Hematopoietic multipotent progenitor cell treated with erythropoietin and hydrocortisone succinate and interleukin-3 and kit ligand, for 4 days (in vitro differentiated cells): ENCODE measurements at regions not wholly inside any gene's neighbourhood (a gene's known extent, or its start where the extent isn't known, plus 50 kb on each side); places are given as distances from the start of the nearest gene placed in this dataset.
"Not testable (repeated sequence)": the region's sequence is repeated elsewhere in the genome, so short reads cannot be mapped to it uniquely, and the experiment has no call there.

Experiments
- DNase-seq: peaks from one replicate; pipeline ENCODE4 v3.0.0-alpha.2; 2015

DNA sequence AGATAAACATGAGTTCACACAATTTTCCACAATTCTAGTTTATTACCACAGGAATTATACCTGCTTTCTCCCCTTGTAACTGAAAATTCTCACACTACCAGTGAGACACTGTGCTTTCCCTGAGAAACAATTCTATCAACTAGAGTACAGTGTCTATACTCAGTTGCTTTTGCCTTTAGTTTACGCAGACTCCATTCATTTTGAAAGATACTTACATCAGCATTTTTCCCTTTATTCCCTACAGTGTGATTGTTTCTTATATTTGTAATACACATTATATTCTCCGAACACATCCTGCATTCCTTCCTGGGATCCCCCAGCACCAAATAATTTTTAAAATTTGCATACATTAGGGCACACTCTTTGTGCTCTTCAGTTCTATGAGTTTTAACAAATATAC lies 1455.5 kb downstream of the SUCLG1 start:
- no peak for DNase-seq

- no peak for DNase-seq
Measured at GRCh38 chr2:83002706-83003105, 1456.4 kb downstream of the SUCLG1 start.

GRCh38 chr2:82998781-82999180 lies 1460.3 kb downstream of the SUCLG1 start:
- peak; percentile 59 for DNase-seq

DNA sequence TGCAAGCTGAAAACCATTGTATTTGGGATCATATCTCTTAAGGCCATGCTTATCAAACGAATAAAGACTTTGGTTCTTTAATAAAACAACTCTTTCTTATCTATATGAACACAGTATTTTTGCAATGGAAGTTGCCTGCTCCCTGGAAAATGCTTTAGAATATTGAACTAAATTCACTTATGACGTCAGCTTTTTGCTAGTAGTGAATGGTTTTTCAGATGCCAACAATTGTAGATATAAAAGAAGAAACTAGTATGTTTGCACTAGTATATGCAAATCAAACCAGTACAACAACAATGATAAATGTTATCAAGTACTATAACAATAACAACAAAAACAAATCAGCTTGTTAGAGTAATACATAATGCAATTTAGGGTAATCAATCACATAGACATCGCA lies 1462.9 kb downstream of the SUCLG1 start:
- DNase-seq, result no peak

DNA sequence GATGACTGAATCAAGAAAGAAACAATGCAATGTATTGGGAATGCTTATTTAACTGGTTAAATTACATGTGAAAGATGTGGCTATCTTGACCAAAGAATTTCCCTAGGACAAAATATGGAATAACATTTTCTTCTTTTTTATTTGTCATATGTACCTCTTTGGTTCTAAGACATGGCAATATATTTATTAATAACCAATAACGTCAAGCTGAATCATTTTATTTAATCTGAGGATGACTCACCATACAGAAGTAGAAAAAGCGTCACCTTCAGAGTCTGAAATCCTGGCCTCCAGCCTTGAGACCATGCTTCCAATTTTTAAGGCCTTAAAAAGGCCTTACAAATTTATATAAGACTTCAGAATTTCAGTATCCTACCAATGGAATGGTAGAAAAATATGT lies 1464.9 kb downstream of the SUCLG1 start:
- DNase-seq, result no peak

GRCh38 chr2:82993609-82994008 lies 1465.5 kb downstream of the SUCLG1 start:
- DNase-seq, result no peak

DNA sequence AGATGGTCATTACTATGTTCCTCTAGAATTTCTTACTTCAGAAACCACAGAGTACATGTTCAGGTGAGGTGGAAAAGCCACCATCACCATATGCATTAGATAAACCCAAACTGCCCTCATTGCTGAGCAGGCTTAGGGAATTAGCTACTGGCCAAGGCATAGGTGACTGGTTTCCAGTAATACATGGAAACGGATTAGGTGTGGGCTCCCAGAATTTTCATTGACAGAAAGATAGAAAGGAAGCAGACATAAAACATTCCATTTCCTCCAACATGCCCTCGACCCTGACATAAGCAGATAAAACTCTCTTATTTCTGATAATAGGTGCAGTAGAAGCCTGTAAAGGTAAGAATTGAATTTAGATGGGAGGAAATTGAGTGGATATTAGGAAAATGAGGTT lies 1466.1 kb downstream of the SUCLG1 start:
- DNase-seq, result no peak

DNA sequence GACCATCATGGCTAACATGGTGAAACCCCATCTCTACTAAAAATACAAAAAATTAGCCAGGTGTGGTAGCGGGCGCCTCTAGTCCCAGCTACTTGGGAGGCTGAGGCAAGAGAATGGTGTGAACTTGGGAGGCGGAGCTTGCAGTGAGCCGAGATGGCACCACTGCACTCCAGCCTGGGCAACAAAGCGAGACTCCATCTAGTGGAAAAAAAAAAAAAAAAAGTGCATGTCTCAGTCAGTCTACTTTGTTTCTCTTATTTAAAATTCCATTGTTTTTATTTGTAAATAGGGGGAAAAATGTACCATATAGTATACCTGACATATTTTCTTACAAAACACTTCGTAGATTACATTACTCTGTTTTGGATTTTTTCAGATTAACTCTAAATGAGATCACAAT lies 1471.4 kb downstream of the SUCLG1 start:
- not testable (repeated sequence) for DNase-seq

DNA sequence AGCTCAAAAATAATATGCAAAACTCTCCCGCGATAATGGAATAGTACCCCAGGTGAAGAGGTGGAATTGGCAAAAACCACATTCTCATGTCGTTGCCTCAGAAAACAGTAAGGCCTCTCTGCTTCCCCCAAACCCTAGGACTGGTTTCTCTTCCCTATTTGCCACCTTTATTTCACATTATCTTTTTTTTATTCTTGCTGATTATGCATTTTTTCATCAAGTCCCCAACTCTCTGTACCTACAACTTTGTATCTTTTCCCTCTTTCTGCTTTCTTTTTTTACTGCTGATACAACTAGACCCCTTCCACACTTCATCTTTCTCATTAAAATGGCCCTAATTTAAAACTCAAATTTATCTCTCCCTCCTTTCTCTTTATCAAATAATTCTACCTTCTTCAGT lies 1472.2 kb downstream of the SUCLG1 start:
- no peak for DNase-seq

DNA sequence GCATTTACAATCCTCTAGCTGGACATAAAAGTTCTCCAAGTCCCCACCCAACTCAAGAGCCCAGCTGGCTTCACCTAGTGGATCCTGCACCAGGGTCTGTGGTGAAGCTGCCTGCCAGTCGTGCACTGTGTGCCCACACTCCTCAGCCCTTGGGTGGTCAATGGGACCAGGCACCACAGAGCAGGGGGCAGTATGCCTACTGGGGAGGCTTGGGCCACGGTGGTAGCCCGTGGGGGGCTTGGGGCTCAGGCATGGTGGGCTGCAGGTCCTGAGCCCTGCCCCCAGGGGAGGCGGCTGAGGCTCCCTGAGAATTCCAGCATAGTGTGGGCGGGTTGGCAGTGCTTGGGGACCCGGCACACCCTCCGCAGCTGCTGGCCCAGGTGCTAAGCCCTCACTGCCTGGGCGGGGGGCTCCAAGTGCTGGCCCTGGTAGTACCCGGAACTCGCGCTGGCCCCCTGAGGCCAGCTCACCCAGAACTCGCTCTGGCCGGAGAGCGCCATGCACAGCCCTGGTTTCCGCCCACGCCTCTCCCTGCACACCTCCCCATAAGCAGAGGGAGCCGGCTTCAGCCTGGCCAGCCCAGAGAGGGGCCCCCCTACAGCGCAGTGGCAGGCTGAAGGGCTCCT lies 1473.4 kb downstream of the SUCLG1 start:
- no peak for DNase-seq

- DNase-seq, result no peak
Measured at GRCh38 chr2:82968358-82968757, 1490.7 kb downstream of the SUCLG1 start.

DNA sequence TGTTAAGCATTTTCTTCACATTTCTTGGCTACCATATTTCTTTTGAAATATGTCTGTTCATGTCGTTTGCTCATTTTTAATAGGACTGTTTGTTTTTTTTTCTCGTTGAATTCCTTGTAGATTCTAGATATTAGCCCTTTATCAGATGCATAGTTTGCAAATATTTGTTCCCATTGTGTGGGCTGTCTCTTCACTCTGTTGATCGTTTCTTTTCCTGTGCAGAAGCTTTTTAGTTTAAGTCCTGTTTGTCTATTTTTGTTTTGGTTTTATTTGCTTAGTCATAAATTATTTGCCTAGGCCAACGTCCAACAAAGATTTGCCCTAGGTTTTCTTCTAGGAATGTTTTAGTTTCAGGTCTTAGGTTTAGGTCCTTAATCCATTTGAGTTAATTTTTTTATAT lies 1494.7 kb downstream of the SUCLG1 start:
- DNase-seq, result no peak

- DNase-seq, result no peak
Measured at GRCh38 chr2:82959727-82960126, 1499.4 kb downstream of the SUCLG1 start.

GRCh38 chr2:82954868-82955267 lies 1504.2 kb downstream of the SUCLG1 start:
- DNase-seq, result no peak

- no peak for DNase-seq
Measured at GRCh38 chr2:82939211-82939610, 1519.9 kb downstream of the SUCLG1 start.

DNA sequence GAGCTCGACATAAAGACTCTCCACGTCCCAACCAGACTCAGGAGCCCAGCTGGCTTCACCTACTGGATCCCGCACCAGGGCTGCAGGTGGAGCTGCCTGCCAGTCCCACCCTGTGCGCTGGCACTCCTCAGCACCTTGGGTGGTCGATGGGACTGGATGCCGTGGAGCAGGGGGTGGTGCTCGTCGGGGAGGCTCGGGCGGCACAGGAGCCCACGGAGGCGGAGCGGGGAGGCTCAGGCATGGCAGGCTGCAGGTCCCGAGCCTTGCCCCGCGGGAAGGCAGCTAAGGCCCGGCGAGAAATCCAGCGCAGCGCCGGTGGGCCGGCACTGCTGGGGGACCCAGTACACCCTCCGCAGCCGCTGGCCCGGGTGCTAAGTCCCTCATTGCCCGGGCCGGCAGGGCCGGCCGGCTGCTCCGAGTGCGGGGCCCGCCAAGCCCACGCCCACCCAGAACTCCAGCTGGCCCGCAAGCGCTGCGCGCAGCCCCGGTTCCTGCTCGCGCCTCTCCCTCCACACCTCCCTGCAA lies 1520.7 kb downstream of the SUCLG1 start:
- DNase-seq, result not testable (repeated sequence)

DNA sequence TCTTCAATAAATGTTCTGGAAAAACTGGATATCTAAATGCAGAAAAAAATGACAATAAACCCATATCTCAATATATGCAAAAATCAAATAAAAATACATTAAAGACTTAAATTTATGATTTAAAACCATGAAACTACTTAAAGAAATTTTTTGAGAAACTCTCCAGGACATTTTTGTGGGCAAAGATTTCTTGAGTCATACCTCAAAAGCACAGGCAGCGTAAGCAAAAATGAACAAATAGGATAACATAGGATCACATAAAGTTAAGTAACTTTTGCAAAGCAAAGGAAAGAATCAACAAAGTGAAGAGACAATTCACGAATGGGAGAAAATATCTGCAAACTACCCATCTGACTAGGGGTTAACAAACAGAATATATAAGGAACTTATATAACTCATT lies 1545.5 kb downstream of the SUCLG1 start:
- no peak for DNase-seq

GRCh38 chr2:82896117-82896516 lies 1563.0 kb downstream of the SUCLG1 start:
- no peak for DNase-seq

- DNase-seq, result no peak
Measured at GRCh38 chr2:82893190-82893589, 1565.9 kb downstream of the SUCLG1 start.

DNA sequence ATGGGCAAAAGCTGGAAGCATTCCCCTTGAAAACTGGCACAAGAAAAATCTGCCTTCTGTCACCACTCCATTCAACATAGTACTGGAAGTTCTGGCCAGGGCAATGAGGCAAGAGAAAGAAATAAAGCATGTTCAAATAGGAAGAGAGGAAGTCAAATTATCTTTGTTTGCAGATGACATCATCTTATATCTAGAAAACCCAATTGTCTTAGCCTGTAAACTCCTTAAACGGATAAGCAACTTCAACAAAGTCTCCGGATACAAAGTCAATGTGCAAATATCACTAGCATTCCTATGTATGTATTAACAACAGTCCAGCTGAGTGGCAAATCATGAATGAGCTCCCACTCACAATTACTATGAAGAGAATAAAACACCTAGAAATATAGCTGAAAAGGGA lies 1579.3 kb downstream of the SUCLG1 start:
- peak; percentile 8 for DNase-seq

DNA sequence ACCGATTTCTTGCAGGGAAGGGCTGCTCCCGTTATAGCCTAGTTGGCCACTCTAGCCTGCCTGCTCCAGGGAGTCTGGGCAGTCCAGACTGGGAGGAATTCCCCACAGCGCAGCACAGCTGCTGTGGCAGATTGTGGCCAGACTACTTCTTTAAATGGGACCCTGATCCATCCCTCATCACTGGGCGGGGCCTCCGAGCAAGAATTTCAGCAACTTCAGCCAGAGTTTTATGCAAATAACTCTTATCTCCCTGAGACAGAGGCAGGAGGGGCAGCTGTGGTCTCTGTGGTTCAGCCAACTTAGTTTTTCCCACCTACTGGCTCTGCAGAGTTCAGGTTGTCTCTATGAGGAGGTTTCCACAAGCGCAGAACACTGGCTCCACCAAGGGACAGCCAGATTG lies 1583.2 kb downstream of the SUCLG1 start:
- peak; percentile 97 for DNase-seq

DNA sequence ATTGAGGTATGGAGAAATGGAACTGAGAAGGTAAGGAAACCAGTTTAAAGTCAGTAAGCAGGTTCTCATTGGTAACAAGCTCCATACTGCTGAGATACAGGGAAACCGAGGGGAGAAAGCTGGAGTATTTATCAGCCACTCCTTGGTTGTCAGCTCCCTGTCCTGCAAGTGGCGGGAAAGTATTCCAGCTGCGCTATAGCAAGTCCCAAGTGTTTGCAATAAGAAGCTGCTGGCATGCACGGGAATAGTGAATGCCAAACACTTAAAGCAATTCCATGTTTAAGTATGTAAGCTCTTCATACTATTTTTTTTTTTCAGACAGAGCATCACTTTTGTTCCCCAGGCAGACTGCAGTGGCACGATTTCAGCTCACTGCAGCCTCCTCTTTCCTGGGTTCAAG lies 1601.1 kb downstream of the SUCLG1 start:
- no peak for DNase-seq

DNA sequence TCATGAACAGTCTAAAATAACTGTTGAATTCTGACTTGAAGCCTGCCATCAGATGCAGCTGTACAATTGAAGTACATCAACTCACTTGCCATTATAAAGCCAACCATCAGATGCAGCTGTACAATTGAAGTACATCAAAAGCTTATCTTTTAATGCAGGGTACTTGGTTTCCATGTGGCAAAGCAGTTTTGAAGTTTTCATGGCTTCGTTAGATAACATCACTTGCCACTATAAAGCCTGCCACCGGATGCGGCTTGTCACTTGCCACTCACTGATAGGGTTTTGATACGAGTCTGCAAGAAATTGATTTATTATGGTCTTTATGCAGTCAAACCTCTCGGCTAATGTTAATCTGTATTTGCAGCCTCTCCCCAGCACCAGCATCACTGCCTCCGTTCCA lies 1605.8 kb downstream of the SUCLG1 start:
- peak; percentile 95 for DNase-seq

DNA sequence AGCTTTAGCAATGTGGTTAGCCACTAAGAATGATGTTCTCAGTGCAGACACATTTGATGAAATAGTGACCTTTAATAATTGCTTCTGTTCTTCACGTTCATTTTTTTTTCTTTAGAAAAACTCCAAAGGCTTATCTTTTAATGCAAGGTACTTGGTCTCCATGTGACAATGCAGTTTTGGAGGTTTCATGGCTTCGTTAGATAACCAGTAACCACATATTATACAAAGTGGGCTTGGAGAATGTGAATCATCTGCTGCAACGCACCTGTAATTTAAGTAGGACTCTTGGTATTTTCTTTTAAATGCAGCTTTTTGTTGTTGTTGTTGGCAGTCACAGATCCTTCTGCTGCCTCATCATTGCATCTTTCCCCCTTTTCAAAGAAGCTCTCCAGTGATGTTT lies 1606.3 kb downstream of the SUCLG1 start:
- DNase-seq, result peak; percentile 82

DNA sequence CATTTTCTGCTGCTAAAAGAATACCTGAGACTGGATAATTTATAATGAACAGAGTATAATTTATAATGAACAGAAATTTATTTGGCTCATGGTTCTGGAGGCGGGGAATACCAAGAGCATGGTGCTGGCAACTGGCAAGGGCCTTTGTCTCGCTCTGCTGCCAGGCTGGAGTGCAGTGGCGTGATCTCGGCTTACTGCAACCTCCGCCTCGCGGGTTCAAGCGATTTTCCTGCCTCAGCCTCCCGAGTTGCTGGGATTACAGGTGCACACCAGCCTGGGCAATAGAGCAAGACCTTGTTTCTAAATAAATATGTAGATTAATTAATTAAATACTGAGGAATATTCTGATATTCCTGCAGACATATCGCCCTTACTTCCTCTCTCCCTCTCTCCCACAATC lies 1610.8 kb downstream of the SUCLG1 start:
- no peak for DNase-seq
